HG03342 (cell line): ENCODE measurements at regions not wholly inside any gene's neighbourhood (a gene's known extent, or its start where the extent isn't known, plus 50 kb on each side); places are given as distances from the start of the nearest gene placed in this dataset.
"Not testable (repeated sequence)": the region's sequence is repeated elsewhere in the genome, so short reads cannot be mapped to it uniquely, and the experiment has no call there.

Source experiments
- ATAC-seq: cut with Tn5 transposase; IDR thresholded peaks from one replicate; pipeline ENCODE4 v1.9.1; 2021; ENCODE audit warnings: mild to moderate bottlenecking, moderate library complexity; ENCODE audit not compliant: unreplicated experiment

DNA sequence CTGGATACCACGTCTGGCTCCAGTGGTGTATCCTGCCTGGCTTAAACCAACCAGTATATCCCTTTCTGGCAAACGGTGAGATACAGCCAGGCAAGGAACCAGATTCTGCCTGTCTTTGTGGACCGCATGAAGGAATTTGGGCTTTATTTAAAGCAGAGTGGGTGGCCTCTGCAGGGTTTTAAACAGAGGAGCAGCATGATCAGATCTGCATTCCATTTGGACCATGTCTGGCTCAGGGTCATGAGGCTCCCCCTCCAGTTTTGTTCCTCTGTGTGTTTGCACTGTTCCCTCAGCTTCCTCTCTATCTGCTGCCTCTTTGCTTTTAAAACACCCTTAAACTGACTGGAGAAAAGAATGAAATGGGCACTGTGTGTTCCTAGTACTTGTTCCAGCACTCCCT, 195.0 kb downstream of the GIPC2 start:
- no peak for ATAC-seq

DNA sequence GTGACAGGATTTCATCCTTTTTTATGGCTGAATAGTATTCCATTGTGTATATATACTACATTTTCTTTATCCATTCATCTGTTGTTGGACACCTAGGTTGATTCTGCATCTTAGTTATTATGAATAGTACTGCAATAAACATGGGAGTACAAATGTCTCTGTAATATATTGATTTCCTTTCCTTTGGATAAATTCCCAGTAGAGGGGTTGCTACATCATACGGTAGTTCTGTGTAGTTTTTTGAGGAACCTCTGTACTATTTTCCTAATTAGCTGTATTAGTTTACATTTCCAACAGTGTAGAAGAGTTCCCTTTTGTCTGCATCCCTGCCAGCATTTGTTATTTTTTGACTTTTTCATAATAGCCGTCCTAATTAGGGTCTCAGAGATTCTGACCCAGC, 201.3 kb downstream of the GIPC2 start:
- no peak for ATAC-seq

DNA sequence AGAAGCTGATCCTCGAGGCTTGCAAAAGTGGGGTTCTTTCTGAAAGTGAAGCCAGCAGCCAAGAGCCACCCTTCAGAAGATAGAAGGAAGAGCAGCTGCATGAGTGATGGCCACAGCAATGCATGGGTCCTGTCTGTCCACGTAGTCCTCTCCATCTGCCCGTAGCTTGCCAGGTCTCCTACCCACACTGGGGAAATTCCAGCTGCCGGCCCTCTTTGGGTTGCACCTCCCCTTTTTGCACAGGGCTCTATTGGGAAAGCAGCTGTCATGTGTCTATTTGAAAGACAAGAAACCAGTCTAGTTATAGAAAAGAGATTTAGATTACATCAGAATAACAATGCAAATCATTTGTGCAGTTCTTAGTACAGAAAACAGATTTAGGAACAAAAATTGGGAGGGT, 204.4 kb downstream of the GIPC2 start:
- ATAC-seq: no peak

DNA sequence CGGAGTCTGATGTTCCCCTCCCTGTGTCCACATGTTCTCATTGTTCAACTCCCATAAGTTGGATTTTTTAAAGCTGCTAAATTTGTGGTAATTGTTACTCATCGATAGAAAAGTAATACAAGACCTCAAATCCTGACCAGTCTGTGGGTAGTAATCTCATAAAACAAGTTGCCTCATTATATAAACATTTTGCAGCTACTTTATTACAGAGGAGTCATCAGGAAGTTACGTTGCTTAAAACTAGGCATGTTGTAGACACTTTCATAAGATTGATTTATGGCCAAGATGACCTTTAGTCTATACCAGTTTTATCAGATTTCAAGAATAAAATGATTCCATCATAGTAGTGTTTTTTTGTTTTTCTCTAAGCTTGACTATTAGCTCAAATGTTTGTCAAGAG, 208.8 kb downstream of the GIPC2 start:
- no peak for ATAC-seq

DNA sequence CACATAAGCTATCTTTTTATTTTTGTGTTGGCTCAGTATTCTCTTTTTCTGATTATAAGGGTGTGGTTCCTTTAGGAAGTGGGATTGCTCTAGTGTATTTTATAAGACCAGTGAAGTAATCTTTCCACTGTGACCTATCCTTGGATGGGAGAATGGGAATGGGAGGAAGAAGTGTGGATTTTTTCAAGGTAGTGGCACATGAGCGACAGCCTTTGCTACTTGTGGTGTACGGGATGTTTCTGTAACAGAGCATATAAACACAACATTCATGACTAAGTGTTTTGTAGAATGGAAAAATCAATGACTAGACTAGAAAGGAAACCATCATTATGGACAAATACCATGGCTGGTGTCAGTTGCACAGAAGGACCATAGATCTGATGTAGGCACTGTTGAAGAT, 209.6 kb downstream of the GIPC2 start:
- no peak for ATAC-seq

DNA sequence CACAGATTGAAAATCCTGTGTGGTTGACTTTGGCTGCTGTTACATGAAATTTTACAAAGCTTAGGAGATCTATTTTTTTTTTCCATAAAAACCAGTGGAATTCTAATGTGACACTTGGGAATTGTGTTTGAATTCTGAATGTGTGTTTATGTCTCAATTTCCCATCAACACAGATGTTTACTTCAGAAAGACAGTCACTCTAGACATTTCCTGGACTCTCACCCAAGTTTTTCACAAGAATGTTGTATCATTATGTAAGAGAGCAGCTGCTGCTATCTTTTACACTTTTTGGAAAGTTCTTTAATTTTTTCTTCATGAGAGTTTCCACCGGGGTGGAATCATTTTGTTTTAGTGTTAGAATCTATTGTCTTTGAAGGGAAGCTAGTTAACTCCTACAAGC, 210.1 kb downstream of the GIPC2 start:
- ATAC-seq: no peak

DNA sequence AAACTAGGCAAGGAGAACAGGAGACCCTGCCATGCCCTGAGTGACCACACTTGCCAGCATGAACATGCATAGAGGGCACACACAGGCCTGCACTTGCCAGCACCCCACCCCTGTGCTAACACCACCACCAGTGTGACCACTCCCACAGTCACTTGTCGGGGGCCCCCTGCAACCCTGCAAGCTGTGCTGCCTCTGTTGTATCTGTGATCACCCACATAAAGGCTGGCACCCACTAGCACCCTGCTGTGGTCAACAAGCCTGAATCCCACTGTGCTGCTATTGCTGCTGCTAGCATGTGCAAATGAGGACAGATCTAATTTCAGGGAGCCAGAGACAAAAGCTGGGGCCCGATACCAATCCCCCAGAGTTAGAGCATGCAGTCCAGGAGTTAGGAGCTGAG, 217.7 kb downstream of the GIPC2 start:
- ATAC-seq: no peak

DNA sequence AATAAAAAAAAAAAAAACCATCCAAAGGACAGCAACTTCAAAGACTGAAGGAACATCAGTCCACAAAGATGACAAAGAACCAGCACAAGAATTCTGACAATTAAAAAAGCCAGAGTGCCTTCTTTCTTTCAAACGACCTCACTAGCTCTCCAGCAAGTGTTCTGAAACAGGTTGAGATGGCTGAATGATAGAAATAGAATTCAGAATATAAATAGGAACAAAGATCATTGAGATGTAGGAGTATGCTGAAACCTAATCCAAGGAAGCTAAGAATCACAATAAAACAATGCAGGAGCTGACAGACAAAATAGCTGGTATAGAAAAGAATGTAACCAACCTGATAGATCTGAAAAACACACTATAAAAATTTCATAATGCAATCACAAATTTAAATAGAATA, 218.2 kb downstream of the GIPC2 start:
- no peak for ATAC-seq

DNA sequence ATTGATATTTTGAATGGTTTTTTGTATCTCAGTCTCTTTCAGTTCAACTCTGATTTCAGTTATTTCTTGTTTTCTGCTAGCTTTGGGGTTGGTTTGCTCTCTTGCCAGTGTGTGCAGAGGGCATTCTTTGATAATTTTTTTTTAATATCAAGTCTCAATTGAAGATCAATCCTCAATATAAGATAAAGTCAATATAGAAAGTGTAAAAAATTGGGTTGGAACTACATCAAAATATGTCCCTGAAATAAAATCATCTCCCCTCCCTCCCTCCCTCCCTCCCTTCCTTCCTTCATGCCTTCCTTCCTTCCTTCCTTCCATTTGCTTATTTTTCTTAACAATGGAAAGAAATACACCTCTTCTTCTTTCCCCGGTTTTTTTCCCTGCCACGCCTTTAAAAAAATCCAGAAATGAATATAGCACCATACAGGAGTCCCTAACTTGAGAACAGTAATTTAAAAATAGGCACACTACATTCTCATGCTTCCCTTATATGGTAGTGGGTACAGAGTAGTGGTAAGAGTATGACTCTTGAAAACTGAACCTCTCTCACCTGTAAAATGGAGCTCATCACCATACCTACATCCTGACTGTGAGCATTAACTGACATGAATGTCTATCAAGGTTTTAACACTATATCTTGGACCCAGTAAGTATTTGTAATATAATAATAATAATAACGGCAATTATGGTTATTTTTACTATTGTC, 221.9 kb downstream of the GIPC2 start:
- ATAC-seq: no peak

DNA sequence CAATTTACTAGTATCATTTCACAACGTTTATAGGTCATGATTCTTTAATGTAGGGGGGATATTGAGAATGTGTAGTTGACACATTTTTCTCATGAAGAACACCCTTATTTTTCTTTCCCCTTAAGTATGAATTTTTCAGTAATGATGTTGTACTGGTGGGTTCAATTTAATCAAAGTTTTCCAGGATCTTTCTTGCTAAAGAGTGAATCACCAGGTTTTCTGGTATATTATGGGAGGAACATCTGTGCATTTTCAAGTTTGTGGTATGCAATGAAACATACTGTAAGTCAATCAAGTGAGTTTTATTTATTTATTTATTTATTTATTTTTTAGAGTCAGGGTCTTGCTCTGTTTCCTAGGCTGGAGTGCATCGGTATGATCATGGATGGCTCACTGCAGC, 221.2 kb upstream of the PTGFR start:
- ATAC-seq: no peak

DNA sequence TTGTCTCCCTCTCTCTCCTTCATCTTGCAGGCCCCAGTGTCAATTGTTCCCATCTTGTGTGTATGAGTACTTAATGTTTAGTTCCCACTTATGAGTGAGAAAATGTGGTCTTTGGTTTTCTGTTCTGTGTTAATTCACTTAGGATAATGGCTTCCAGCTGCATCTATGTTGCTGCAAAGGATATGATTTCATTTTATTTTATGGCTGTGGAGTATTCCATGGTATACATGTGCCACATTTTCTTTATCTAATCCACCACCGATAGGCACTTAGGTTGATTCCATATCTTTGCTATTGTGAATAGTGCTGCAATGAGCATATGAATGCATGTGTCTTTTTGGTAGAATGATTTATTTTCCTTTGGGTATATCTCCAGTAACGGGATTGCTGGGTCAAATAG, 219.4 kb upstream of the PTGFR start:
- ATAC-seq: not testable (repeated sequence)

DNA sequence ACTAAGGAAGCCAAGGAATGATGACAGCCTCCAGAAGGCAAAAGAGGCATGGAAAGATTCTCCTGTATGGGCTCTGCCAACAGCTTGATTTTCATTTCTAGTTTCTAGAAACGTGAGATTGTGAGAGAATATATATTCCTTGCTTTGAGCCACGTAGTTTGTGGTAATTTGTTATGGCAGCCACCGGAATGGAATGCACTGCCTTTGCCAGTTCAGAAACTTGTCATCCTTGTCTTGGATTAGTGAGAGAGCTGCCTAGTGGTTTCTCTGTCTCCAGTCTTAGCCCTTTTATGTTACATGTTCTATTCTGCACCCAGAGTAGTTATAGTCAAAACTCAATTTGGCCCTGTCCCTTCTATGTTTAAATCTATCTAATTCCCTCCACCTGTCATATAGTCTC, 216.0 kb upstream of the PTGFR start:
- no peak for ATAC-seq

DNA sequence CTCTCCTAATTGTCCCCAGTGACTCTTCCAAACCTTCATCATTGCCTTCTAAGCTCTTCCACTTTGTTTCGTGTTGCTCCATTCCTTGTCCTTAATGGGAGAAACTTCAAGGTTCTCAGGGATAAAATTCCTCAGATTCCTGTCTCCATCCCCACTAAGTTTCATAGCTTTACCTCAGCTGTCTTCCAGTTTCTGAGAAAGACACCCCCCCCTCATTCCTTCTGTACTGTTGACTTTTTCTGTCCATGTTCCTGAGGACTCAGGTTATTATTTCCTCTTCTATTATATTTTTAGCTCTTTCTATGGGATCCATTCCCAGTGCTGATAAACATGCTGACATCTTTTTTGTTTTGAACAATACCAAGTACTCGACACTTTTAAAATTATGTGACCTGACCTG, 215.3 kb upstream of the PTGFR start:
- no peak for ATAC-seq

DNA sequence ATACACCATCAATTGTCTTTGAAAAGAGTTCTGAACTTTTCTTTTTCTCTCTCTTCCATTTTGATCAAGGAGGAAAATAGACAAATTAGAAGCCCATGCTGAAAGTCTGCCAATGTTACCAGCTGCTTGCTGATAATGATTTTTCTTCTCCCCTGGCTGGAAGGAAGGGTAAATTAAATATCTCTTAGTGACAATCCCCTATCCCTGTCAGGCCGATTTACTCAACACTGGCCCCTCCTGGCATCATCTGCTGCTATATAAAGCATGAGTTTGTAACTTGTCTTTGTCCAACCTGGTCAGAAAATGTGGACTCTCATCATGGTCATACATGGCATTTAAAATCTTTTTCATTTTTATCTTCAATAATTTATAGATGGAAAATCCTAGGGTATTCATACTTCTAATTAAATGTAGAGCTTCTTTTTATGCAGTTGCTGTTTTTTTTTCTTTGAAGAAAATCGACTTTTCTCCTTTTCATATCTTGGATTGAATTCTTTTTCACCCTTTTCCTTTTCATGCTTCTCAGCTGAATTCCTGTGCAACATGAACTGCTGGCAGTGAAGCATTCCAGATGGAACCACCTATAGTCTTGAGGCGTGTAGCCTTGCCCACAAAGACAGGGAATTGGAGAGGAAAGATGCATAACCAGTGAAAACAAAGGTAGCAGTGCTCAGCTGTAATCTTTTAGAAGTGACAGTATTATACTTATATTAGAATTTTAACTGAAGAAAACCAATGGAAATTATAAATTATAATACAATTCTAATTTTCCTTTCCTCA, 214.7 kb upstream of the PTGFR start:
- no peak for ATAC-seq

DNA sequence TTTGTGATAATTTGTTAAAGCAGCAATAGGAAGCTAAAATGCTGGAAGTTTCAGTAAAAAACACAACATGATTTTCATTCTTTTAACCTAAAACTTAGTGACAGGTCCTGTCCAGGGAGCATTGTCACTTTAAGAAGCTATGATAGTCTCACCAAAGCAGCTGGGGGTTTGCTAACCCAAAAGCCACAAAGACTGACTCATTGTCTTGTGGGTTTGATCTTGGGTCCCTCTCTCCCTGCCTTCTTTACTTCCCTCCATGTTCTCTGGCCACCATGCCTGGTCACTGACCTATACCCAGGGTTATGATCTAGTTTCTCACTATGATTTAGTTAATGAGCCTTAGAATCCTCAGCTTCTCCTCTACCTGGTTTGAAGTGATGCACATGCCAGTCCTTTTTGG, 213.5 kb upstream of the PTGFR start:
- ATAC-seq: peak; percentile 85

DNA sequence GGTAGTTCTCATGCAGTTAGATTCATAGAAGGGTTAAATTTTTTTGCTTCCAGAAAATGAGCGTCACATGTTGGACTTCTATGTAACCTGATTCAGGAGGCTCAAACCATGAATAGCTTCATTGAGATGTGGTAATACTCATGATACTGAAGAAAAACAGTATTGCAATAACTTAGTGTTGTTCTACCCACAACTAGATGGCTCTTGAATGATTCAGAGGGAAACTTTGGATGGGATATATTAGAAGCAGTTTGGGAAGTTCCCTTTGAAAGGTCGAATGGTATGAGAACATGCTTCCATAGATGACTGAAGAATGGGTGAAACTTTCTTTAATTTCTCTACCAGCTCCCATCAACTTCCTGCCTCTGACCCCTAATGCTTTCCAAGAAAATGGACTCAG, 211.7 kb upstream of the PTGFR start:
- no peak for ATAC-seq

DNA sequence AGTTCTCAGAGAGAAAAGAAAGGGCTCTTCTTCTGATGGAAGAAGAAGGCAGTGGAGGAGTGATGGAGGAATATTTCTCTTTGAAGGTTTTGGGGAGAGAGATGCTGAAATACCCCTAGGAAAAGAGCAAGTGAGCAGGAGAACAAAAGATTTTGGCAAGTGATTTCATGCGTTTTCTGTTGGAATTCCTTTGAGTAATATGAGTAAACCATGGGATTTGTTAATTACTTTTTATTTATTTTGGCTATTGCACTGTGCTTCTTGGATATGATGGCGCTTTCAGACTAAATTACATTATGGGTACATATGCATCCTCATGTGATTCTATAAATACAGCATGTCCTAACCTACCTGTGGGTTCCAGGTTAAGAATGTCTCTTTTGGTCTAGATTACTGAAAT, 210.1 kb upstream of the PTGFR start:
- ATAC-seq: no peak

DNA sequence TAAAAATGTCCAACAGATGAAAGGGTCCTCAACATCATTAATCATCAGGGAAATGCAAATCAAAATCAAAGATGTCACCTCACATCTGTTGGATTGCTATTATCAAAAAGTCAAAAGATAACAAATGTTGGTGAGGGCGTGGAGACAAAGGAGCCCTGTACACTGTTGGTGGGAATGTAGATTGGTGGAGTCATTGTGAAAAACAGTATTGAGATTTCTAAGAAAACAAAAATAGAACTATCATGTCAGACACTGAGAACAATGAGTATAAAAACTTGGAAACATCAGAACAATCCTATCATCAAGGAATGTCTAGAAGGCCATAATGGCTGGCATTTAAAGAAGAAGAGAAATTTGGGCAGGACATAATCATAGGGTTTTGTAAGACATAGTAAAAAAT, 209.2 kb upstream of the PTGFR start:
- ATAC-seq: peak; percentile 41

DNA sequence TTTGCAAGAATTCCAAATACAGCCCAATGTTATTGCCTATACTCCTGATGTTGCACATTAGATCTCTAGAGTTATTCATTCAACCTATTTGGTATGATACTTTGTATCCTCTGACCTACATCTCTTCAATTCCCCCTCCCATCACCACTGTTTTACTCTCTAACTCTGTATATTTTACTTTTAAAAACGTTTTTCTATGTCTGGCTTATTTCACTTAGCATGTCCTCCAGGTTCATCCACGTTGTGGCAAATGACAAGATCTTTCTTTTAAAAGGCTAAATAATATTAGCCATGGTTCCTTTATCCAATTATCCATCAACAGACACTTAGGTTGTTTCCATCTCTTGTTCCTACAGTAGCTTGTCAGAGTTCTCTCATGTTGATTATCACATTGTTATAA, 207.1 kb upstream of the PTGFR start:
- no peak for ATAC-seq

DNA sequence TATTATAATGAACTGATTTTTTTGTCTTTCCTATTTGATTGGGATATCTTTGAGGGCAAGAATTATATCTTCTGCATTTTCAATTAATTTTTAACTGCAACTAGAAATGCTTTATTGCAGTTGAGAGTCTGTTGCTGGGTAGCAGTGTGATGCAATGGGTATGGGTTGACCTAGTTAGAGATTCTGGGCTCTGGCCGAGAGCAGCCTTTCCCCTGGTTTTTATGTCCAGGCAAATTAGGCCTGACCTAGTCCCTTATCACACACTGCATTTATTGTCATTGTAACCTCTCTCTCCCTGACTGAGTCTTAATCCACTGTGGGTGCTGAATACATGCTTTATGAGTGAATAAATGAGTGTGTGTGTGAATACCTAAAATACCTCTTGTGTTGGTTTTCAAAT, 206.4 kb upstream of the PTGFR start:
- ATAC-seq: no peak

DNA sequence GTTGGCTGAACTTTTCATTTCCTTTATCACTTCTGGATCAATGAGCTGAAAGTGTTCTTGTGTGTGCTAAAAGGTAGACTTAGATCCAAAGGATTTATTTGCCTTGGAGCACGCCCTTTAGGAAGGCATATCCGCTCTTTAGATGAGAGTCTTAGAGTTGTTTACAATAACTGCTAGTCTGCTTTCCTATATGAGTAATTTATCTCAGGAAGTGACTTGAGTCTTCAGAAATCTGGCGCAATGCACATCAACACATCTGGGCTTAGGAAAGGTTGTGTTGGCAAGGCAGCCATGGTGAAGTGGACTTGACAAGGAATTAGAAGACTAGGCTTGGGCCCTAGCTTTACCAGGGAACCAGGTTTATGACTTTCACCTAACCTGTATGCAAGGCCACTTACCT, 204.1 kb upstream of the PTGFR start:
- no peak for ATAC-seq

DNA sequence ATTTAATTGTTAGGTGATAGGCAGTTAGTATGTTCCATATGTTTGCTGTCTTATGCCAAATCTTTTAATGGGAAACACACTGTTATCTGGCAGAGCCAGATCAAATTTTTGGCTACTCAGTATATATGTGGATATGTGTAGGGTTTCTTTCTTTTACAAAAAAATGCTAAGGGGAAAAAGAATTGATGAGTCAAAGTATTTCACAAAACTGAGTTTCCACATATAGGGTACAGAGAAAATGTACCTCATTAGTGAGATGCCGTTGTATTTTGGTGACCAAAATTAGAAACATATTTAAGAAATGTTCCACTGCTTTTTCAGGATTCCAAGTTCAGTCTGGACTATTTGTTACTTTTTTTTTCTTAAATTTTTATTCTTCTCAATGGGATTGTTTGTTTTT, 201.2 kb upstream of the PTGFR start:
- no peak for ATAC-seq

DNA sequence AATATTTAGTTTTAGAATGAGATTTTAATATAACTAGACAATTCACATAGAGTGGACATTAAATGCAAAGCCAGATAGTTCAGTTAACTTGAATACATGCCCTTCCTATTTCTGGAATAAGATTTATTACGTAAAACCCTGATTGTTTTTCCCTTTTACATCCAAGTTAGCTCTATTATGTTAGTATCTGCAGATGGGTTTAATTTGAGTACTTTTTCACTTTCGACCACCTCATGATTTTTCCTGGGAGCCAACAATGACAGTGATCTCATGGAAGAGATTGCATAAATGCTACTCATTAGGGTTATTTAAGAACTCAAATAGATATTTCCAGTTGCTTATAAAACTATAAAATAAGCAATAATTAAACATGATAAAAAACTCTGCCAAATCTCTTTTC, 199.4 kb upstream of the PTGFR start:
- no peak for ATAC-seq
